ENCODE measurements at regions not wholly inside any gene's neighbourhood (a gene's known extent, or its start where the extent isn't known, plus 50 kb on each side); places are given as distances from the start of the nearest gene placed in this dataset.

- Histone ChIP-seq H3K27me3 (ENCODE audit: insufficient read depth, low read depth, low read length) (no peaks in the 10 kb centered on the region), H3K4me3 (ENCODE audit: low read length) (no peak overlapping the region), H4K20me1 (ENCODE audit: insufficient read depth) (no peaks in the 10 kb centered on the region)
These were observed 82.0 kb downstream of the TEX29 start for GRCh38 chr13:111402441-111402840.

DNA sequence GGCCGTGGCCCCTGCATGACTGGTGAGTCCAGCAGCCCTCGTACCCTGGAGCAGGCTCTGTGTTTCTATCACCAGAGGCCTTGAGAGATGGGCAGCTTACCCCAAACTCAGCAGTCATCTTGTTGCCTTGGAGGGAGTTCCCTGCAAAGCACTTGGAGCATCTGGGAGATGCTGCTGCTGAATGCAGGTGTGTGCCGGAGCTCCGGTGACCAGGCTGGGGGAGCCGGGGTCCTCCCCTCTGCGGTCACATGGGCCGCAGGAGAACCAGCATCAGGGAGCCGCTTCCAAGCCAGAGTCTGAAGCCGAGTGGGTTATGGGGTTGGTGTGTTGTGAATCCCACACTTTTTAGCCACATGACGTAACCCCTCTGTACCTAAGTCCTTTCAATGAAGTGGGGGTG lies 82.8 kb downstream of the TEX29 start:
- Histone ChIP-seq H3K9me2 (ENCODE audit: insufficient read depth, low read length) (no peaks in the 10 kb centered on the region), H3K79me2 (replicated peaks; ENCODE audit: insufficient read depth, low read length) (no peaks in the 10 kb centered on the region), H3F3A (ENCODE audit: insufficient read depth, low read length, poor library complexity, severe bottlenecking) (no peaks in the 10 kb centered on the region), H3K9me3 (ENCODE audit: low read length) (no peaks in the 10 kb centered on the region), H3K36me3 (ENCODE audit: insufficient read depth, low read length) (no peaks in the 10 kb centered on the region), H4K20me1 (ENCODE audit: insufficient read depth) (no peaks in the 10 kb centered on the region), H3K4me3 (ENCODE audit: low read length) (no peak overlapping the region), H3K9ac (ENCODE audit: low read length) (no peak overlapping the region), H3K27me3 (ENCODE audit: insufficient read depth, low read depth, low read length) (no peaks in the 10 kb centered on the region), H3K4me2 (ENCODE audit: low read length) (no peak overlapping the region), H3K27ac (ENCODE audit: low read length) (no peak overlapping the region), H2AFZ (ENCODE audit: low read depth, low read length) (no peak overlapping the region)
- TF ChIP-seq RAD21 (conservative IDR thresholded peaks at IDR 0.05) (no peak), MXI1 (conservative IDR thresholded peaks at IDR 0.05; ENCODE audit: poor library complexity, severe bottlenecking) (no peak), SMC3 (conservative IDR thresholded peaks at IDR 0.05; ENCODE audit: poor library complexity) (no peak), TAF1 (IDR thresholded peaks at IDR 0.05; ENCODE audit: low read depth) (no peak), EZH2 (IDR thresholded peaks at IDR 0.05; ENCODE audit: borderline replicate concordance, insufficient read depth, low read length, poor library complexity, severe bottlenecking) (no peak), CTCF (IDR thresholded peaks at IDR 0.05; ENCODE audit: poor library complexity, severe bottlenecking) (no peak), POLR2AphosphoS5 (IDR thresholded peaks at IDR 0.05) (no peak), EP300 (conservative IDR thresholded peaks at IDR 0.05; ENCODE audit: poor library complexity, severe bottlenecking) (no peak)
- TF ChIP-seq, protein P1, sequence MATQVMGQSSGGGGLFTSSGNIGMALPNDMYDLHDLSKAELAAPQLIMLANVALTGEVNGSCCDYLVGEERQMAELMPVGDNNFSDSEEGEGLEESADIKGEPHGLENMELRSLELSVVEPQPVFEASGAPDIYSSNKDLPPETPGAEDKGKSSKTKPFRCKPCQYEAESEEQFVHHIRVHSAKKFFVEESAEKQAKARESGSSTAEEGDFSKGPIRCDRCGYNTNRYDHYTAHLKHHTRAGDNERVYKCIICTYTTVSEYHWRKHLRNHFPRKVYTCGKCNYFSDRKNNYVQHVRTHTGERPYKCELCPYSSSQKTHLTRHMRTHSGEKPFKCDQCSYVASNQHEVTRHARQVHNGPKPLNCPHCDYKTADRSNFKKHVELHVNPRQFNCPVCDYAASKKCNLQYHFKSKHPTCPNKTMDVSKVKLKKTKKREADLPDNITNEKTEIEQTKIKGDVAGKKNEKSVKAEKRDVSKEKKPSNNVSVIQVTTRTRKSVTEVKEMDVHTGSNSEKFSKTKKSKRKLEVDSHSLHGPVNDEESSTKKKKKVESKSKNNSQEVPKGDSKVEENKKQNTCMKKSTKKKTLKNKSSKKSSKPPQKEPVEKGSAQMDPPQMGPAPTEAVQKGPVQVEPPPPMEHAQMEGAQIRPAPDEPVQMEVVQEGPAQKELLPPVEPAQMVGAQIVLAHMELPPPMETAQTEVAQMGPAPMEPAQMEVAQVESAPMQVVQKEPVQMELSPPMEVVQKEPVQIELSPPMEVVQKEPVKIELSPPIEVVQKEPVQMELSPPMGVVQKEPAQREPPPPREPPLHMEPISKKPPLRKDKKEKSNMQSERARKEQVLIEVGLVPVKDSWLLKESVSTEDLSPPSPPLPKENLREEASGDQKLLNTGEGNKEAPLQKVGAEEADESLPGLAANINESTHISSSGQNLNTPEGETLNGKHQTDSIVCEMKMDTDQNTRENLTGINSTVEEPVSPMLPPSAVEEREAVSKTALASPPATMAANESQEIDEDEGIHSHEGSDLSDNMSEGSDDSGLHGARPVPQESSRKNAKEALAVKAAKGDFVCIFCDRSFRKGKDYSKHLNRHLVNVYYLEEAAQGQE (IDR thresholded peaks at IDR 0.05; ENCODE audit: borderline replicate concordance): no peak

More at GRCh38 chr13:111402441-111402840, 82.0 kb downstream of the TEX29 start:
- Histone ChIP-seq H3K9me3 (ENCODE audit: low read length) (no peaks in the 10 kb centered on the region), H2AFZ (ENCODE audit: low read depth, low read length) (no peak overlapping the region), H3K9me2 (ENCODE audit: insufficient read depth, low read length) (no peaks in the 10 kb centered on the region), H3K36me3 (ENCODE audit: insufficient read depth, low read length) (no peaks in the 10 kb centered on the region), H3K9ac (ENCODE audit: low read length) (no peak overlapping the region), H3K79me2 (replicated peaks; ENCODE audit: insufficient read depth, low read length) (no peaks in the 10 kb centered on the region), H3K27ac (ENCODE audit: low read length) (no peak overlapping the region), H3K4me2 (ENCODE audit: low read length) (no peak overlapping the region), H3F3A (ENCODE audit: insufficient read depth, low read length, poor library complexity, severe bottlenecking) (no peaks in the 10 kb centered on the region)
- TF ChIP-seq, protein P1 (IDR thresholded peaks at IDR 0.05; ENCODE audit: borderline replicate concordance): no peak
- TF ChIP-seq EP300 (conservative IDR thresholded peaks at IDR 0.05; ENCODE audit: poor library complexity, severe bottlenecking): no peak
- no peak for TF ChIP-seq CTCF (IDR thresholded peaks at IDR 0.05; ENCODE audit: poor library complexity, severe bottlenecking)
- TF ChIP-seq TAF1 (IDR thresholded peaks at IDR 0.05; ENCODE audit: low read depth): no peak
- TF ChIP-seq POLR2AphosphoS5 (IDR thresholded peaks at IDR 0.05): no peak
- no peak for TF ChIP-seq EZH2 (IDR thresholded peaks at IDR 0.05; ENCODE audit: borderline replicate concordance, insufficient read depth, low read length, poor library complexity, severe bottlenecking)
- TF ChIP-seq MXI1 (conservative IDR thresholded peaks at IDR 0.05; ENCODE audit: poor library complexity, severe bottlenecking): no peak
- no peak for TF ChIP-seq SMC3 (conservative IDR thresholded peaks at IDR 0.05; ENCODE audit: poor library complexity)
- no peak for TF ChIP-seq RAD21 (conservative IDR thresholded peaks at IDR 0.05)
